Vagina (tissue), 2 donors: ENCODE measurements at regions not wholly inside any gene's neighbourhood (a gene's known extent, or its start where the extent isn't known, plus 50 kb on each side); places are given as distances from the start of the nearest gene placed in this dataset.

ENCODE experiments used
- DNase-seq, 2 donors: peaks; one replicate each; pipeline ENCODE4 v3.0.0-alpha.2; 2017; ENCODE audit errors: extremely low spot score in 2 of 2
- H3K27ac ChIP-seq: fragments of 200-600 bp; sonication (generic); one replicate; pipeline ENCODE4 v1.5.1; 2019
- H3K27me3 ChIP-seq: fragments of 200-600 bp; sonication (generic); one replicate; pipeline ENCODE4 v1.5.1; 2019
- H3K36me3 ChIP-seq, 2 donors: fragments of 200-600 bp; sonication (generic); one replicate each; pipeline ENCODE4 v1.5.1; 2017 to 2019
- H3K4me1 ChIP-seq: fragments of 200-600 bp; sonication (generic); one replicate; pipeline ENCODE4 v1.5.1; 2019
- H3K4me3 ChIP-seq, 2 donors: fragments of 200-600 bp; sonication (generic); 1 replicate in 1 of 2; 2 replicates in 1 of 2; pipeline ENCODE4 v1.5.1; 2016 to 2019
- H3K9me3 ChIP-seq: fragments of 200-600 bp; sonication (generic); one replicate; pipeline ENCODE4 v1.5.1; 2019
- CTCF ChIP-seq, 3 experiments: fragments of 450-650 bp in 2 of 3; fragments of 200-600 bp in 1 of 3; sonication (generic) in 1 of 3; IDR thresholded peaks; one replicate each; pipeline ENCODE4 v1.5.1; 2017 to 2019; ENCODE audit warnings: antibody characterized with exemption in 3 of 3, mild to moderate bottlenecking in 2 of 3, moderate library complexity in 2 of 3
- POLR2A ChIP-seq, 2 donors: fragments of 450-650 bp; IDR thresholded peaks; one replicate each; pipeline ENCODE4 v1.6.1; 2017; ENCODE audit warnings: antibody characterized with exemption in 2 of 2, mild to moderate bottlenecking in 2 of 2, moderate library complexity in 2 of 2
- POLR2AphosphoS5 ChIP-seq, 2 donors: sonication (generic); formaldehyde crosslinking; IDR thresholded peaks; one replicate each; pipeline ENCODE4 v1.9.0; 2017; ENCODE audit warnings: antibody characterized with exemption in 2 of 2, mild to moderate bottlenecking in 2 of 2, low read depth in 1 of 2; ENCODE audit not compliant: insufficient read depth in 1 of 2
- intact Hi-C: fragments of 100-400 bp; cut with DNase I; formaldehyde crosslinking; loops from one replicate; pipeline ENCODE4 v1.15.1; 2023

- Histone ChIP-seq H3K27me3 (no peaks in the 10 kb centered on the region), H3K4me1 (no peaks in the 10 kb centered on the region), H3K27ac (no peak overlapping the region), H3K36me3 (no peaks in the 10 kb centered on the region), H3K9me3 (no peaks in the 10 kb centered on the region), H3K4me3 (no peak overlapping the region)
- TF ChIP-seq POLR2A (IDR thresholded peaks at IDR 0.05): no peak
- TF ChIP-seq CTCF (IDR thresholded peaks at IDR 0.05): no peak
- no peak for TF ChIP-seq POLR2AphosphoS5 (IDR thresholded peaks at IDR 0.05; ENCODE audit: insufficient read depth in 1 of 2, low read depth in 1 of 2)
- intact Hi-C loops: no loop called here
- DNase-seq: no peak
Observed at GRCh38 chr3:159843840-159844730, 144.6 kb upstream of the IL12A start.

DNA sequence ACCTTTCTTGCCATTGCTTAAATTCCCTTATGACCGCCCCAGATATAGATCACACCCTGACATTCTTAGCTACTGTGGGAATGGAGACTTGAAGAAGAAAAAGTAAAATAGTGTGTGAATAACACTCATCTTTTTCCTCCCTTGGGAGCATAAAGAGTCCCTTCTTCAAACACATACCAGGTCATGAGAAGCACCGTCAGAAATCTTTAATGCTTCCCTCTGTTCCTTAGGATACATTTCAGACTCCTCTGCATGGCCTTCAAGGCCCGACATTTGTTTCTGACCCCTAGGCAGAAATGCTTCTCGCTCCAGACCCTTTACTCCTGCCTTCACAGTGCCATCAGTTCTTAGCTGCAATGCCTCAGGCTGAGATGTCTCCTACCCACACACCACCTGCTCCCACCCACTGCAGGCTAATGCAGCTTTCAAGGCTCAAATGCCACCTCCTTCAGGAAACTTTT lies 143.8 kb upstream of the IL12A start:
- H3K27me3 ChIP-seq: no peaks in the 10 kb centered on the region
- intact Hi-C loops: no loop called here
- no peaks in the 10 kb centered on the region for H3K36me3 ChIP-seq
- H3K9me3 ChIP-seq: no peaks in the 10 kb centered on the region
- no peaks in the 10 kb centered on the region for H3K4me1 ChIP-seq
- no peak for DNase-seq
- H3K27ac ChIP-seq: no peak overlapping the region
- no peak overlapping the region for H3K4me3 ChIP-seq
- TF ChIP-seq CTCF (IDR thresholded peaks at IDR 0.05) (no peak), POLR2A (IDR thresholded peaks at IDR 0.05) (no peak), POLR2AphosphoS5 (IDR thresholded peaks at IDR 0.05; ENCODE audit: insufficient read depth in 1 of 2, low read depth in 1 of 2) (no peak)

GRCh38 chr3:159845737-159846136 lies 142.9 kb upstream of the IL12A start:
- intact Hi-C loops: no loop called here
- no peak for DNase-seq
- Histone ChIP-seq H3K9me3 (no peaks in the 10 kb centered on the region), H3K4me1 (no peaks in the 10 kb centered on the region), H3K27ac (no peak overlapping the region), H3K36me3 (no peaks in the 10 kb centered on the region), H3K27me3 (no peaks in the 10 kb centered on the region), H3K4me3 (no peak overlapping the region)
- TF ChIP-seq CTCF (IDR thresholded peaks at IDR 0.05) (no peak), POLR2A (IDR thresholded peaks at IDR 0.05) (no peak), POLR2AphosphoS5 (IDR thresholded peaks at IDR 0.05; ENCODE audit: insufficient read depth in 1 of 2, low read depth in 1 of 2) (no peak)

GRCh38 chr3:159846255-159846654 lies 142.4 kb upstream of the IL12A start:
- intact Hi-C loops: no loop called here
- no peak for DNase-seq
- no peaks in the 10 kb centered on the region for H3K27me3 ChIP-seq
- H3K36me3 ChIP-seq: no peaks in the 10 kb centered on the region
- H3K27ac ChIP-seq: no peak overlapping the region
- TF ChIP-seq POLR2AphosphoS5 (IDR thresholded peaks at IDR 0.05; ENCODE audit: insufficient read depth in 1 of 2, low read depth in 1 of 2) (no peak), CTCF (IDR thresholded peaks at IDR 0.05) (no peak), POLR2A (IDR thresholded peaks at IDR 0.05) (no peak)
- H3K9me3 ChIP-seq: no peaks in the 10 kb centered on the region
- peaks cover 3% of the 10 kb centered on the region for H3K4me1 ChIP-seq
- no peak overlapping the region for H3K4me3 ChIP-seq
